ENCODE measurements at regions not wholly inside any gene's neighbourhood (a gene's known extent, or its start where the extent isn't known, plus 50 kb on each side); places are given as distances from the start of the nearest gene placed in this dataset.
"Not testable (repeated sequence)": the region's sequence is repeated elsewhere in the genome, so short reads cannot be mapped to it uniquely, and the experiment has no call there.

DNA sequence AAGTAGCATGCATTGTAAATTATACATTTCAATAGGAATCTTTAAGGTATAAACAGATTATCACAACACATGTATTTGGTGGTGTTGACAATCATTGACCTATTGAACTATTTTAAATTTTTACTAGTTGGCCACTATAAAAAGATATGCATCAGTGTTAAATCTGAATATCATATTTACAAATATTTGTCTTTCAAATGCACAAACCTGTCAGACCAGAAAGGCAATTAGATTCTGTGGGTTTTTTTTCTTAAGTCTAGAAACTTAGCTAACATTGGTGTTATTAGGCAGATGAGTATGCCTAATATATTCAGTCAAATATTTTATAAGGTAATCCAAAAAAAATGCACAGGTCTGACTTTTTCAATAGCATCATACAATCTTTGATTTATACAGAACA is 241.4 kb upstream of the DGKB start:
- DNase-seq (ENCODE audit: insufficient read length, low spot score) (no peak), FAIRE-seq (no peak)
- TF ChIP-seq POLR2A (IDR thresholded peaks at IDR 0.05; ENCODE audit: low read depth, low read length) = no peak

- TF ChIP-seq POLR2A (IDR thresholded peaks at IDR 0.05; ENCODE audit: low read depth, low read length) = no peak
- peak; percentile 83 for FAIRE-seq
- DNase-seq (ENCODE audit: insufficient read length, low spot score) = no peak
Observed at GRCh38 chr7:15143121-15143520, 240.6 kb upstream of the DGKB start.

DNA sequence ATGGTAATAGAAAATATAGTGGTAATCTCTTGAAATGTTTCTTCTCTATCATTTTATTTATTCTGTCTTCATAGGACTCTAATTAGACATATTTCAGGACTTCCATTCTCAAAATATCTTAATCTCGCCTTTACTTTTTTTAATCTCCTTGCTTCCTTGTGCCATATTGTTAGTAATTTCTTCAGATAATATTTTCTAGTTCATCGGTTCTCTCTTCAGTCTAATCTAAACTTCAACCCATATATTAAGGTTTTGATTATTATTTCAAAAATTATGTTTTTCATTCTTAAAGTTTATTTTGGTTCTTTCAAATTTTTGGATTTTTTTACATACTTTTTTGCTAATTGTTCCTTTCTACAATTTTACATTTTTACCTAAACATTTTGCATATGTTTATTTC is 237.9 kb upstream of the DGKB start:
- FAIRE-seq = no peak
- TF ChIP-seq POLR2A (IDR thresholded peaks at IDR 0.05; ENCODE audit: low read depth, low read length) = no peak
- no peak for DNase-seq (ENCODE audit: insufficient read length, low spot score)

- FAIRE-seq (no peak), DNase-seq (ENCODE audit: insufficient read length, low spot score) (no peak)
- TF ChIP-seq POLR2A (IDR thresholded peaks at IDR 0.05; ENCODE audit: low read depth, low read length) = no peak
Observed at GRCh38 chr7:15131661-15132060, 229.1 kb upstream of the DGKB start.

- TF ChIP-seq POLR2A (IDR thresholded peaks at IDR 0.05; ENCODE audit: low read depth, low read length) = no peak
- peak; percentile 84 for FAIRE-seq
Observed at GRCh38 chr7:15130666-15131541, 228.4 kb upstream of the DGKB start.

DNA sequence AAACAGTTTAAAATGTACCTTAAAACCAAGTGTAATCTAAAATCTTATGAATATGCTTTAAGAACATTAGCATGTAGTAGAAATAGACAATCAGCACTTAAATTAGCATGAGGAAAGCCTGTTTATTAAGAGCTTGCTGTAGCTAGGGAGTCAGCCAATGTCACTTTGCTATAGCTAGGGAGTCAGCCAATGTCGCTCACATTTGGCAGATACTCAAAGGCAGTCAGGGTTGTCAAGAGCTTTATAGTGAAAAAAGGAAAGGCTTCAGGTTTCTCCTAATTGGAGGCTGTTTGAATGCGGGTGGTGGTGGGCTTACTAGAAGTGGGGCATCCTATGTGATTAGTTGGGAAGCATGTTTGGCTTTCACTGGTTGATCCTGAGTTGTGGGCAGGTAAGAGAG is 226.2 kb upstream of the DGKB start:
- DNase-seq (ENCODE audit: insufficient read length, low spot score) (no peak), FAIRE-seq (no peak)
- no peak for TF ChIP-seq POLR2A (IDR thresholded peaks at IDR 0.05; ENCODE audit: low read depth, low read length)

More at GRCh38 chr7:15130666-15131541, 228.4 kb upstream of the DGKB start:
- DNase-seq (ENCODE audit: insufficient read length, low spot score) = peak; percentile 20

- not testable (repeated sequence) for DNase-seq (ENCODE audit: insufficient read length, low spot score); FAIRE-seq
Observed at GRCh38 chr7:15126653-15127052, 224.1 kb upstream of the DGKB start.

GRCh38 chr7:15123901-15124300 is 221.3 kb upstream of the DGKB start:
- no peak for TF ChIP-seq POLR2A (IDR thresholded peaks at IDR 0.05; ENCODE audit: low read depth, low read length)
- DNase-seq (ENCODE audit: insufficient read length, low spot score) (no peak), FAIRE-seq (peak; percentile 20)

GRCh38 chr7:15113752-15114151 is 211.2 kb upstream of the DGKB start:
- TF ChIP-seq POLR2A (IDR thresholded peaks at IDR 0.05; ENCODE audit: low read depth, low read length) = no peak
- FAIRE-seq (no peak), DNase-seq (ENCODE audit: insufficient read length, low spot score) (no peak)

GRCh38 chr7:15105711-15106110 is 203.2 kb upstream of the DGKB start:
- FAIRE-seq (no peak), DNase-seq (ENCODE audit: insufficient read length, low spot score) (no peak)
- TF ChIP-seq POLR2A (IDR thresholded peaks at IDR 0.05; ENCODE audit: low read depth, low read length) = no peak

GRCh38 chr7:15104411-15105092 is 202.0 kb upstream of the DGKB start:
- no peak for FAIRE-seq
- TF ChIP-seq POLR2A (IDR thresholded peaks at IDR 0.05; ENCODE audit: low read depth, low read length) = no peak
- DNase-seq (ENCODE audit: insufficient read length, low spot score) = no peak

DNA sequence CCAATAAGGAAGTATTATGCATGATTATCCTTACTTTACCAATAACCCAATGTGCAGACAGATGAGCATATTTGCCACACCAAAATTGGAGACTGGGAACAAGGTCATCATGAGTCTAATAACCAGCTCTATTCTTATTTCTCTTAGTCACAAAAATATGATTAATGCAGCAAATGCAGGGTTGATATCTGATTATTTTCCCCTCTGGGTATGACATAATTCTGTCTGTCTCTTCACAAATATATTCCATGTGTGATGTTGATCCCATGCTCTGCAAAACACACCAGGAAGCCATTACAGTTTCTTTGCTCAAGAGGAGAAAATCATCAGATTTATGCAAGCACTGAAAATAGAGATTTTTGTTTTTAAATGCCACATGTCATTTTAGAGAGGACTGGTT is 196.5 kb upstream of the DGKB start:
- TF ChIP-seq POLR2A (IDR thresholded peaks at IDR 0.05; ENCODE audit: low read depth, low read length) = no peak
- FAIRE-seq (no peak), DNase-seq (ENCODE audit: insufficient read length, low spot score) (no peak)

DNA sequence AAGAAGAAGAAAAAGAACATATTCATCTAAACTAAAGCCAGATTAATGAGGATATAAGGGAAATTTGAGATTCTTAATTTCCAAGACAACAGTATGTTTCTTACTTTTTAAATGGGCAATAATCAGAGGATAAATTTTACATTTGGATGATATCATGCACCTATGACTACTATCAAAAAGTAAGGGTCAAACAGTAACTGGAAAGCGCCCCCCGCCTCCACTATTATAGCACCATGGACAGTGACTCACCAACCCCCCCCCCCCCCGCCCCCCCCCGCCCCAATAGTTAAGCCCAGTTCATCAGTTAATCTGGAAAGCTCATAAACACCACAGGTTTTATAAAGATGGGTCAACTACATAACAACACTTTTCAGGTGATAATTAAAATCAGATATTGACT is 194.3 kb upstream of the DGKB start:
- DNase-seq (ENCODE audit: insufficient read length, low spot score) = no peak
- no peak for TF ChIP-seq POLR2A (IDR thresholded peaks at IDR 0.05; ENCODE audit: low read depth, low read length)
- no peak for FAIRE-seq

DNA sequence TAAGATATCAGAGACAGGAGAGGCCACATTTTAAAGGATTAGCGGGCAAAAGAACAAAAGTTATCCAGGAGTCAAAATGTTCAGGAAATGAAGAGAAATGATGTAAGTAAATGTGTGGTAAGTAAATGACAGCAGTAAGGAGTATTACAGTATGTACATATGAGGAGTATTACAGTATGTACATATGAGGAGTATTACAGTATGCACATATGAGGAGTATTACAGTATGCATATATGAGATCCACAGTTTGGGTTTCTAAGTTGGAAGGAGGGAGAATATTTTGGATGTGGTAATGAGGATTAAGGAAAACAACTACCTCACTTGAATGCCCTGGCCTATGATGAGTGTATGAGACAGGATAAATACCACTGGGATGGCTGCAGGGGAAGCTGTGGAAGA is 192.4 kb upstream of the DGKB start:
- no peak for TF ChIP-seq POLR2A (IDR thresholded peaks at IDR 0.05; ENCODE audit: low read depth, low read length)
- peak; percentile 55 for FAIRE-seq
- no peak for DNase-seq (ENCODE audit: insufficient read length, low spot score)

GRCh38 chr7:15087771-15088170 is 185.2 kb upstream of the DGKB start:
- no peak for FAIRE-seq
- no peak for DNase-seq (ENCODE audit: insufficient read length, low spot score)
- no peak for TF ChIP-seq POLR2A (IDR thresholded peaks at IDR 0.05; ENCODE audit: low read depth, low read length)

Measured in H54 (cell line).